Breast epithelium (tissue), 3 donors: ENCODE measurements at regions not wholly inside any gene's neighbourhood (a gene's known extent, or its start where the extent isn't known, plus 50 kb on each side); places are given as distances from the start of the nearest gene placed in this dataset.

Source experiments
- CTCF ChIP-seq, 3 donors: fragments of 450-650 bp; IDR thresholded peaks; one replicate each; pipeline ENCODE4 v1.5.1; 2016 to 2017; ENCODE audit warnings: antibody characterized with exemption in 3 of 3, mild to moderate bottlenecking in 3 of 3, moderate library complexity in 3 of 3
- POLR2A ChIP-seq: fragments of 450-650 bp; IDR thresholded peaks from one replicate; pipeline ENCODE4 v1.6.1; 2016; ENCODE audit warnings: antibody characterized with exemption, mild to moderate bottlenecking, moderate library complexity
- POLR2AphosphoS5 ChIP-seq, 3 donors: sonication (generic); formaldehyde crosslinking; IDR thresholded peaks; one replicate each; pipeline ENCODE4 v1.6.1; 2017; ENCODE audit warnings: antibody characterized with exemption in 3 of 3

GRCh38 chr3:10570196-10570946, 65.0 kb upstream of the ATP2B2 start:
- no peak for TF ChIP-seq CTCF (IDR thresholded peaks at IDR 0.05)
- peak in 1 of 3 donors; percentile 34 for TF ChIP-seq POLR2AphosphoS5 (IDR thresholded peaks at IDR 0.05)
- no peak for TF ChIP-seq POLR2A
